ENCODE measurements at regions not wholly inside any gene's neighbourhood (a gene's known extent, or its start where the extent isn't known, plus 50 kb on each side); places are given as distances from the start of the nearest gene placed in this dataset.

DNA sequence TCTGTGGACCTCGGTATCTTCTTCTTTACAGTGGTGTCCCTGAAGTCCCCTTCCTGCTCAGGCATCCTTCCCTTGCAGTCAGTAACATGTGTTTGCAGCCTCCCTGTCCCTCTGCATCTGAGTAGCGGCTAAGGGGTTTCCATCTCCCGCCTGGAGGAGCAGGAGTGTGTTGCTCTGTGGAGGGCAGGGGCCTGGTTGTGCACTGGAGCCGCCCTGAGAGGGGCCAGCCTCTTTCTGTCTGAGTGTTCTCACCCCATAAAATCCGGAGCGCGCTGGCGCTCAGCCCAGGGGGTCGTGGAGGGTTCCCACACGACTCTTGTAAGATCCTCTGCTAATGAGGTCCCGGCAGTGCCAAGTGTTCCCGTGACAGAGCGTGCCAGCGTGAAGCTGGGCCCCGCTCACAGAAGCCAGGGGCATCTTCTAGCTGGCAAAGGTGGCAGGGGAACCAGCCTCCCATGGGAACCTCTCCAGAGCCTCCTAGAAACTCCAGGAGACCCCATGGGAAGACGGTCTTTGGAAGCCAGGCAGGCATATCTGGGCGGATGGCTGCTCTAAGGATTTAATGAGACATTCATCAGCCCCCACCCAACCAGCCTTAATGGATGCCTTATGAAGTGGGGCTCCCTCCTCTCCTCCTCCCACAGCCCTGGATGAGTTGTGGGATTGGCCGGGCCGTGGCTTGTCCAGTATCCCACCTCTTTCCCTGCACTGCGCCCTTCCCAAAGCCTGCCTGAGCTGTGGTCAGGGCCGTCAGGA lies 91.4 kb upstream of the GSE1 start:
- DNase-seq (ENCODE audit: low read depth, low spot score) (no peak), FAIRE-seq (no peak)
- H3K27me3 ChIP-seq (ENCODE audit: control insufficient read depth, extremely low read depth, insufficient read depth, low read length): peaks cover 4% of the 10 kb centered on the region
- no peaks in the 10 kb centered on the region for H3K9me3 ChIP-seq (ENCODE audit: control insufficient read depth, low read depth, low read length)
- TF ChIP-seq CTCF (optimal IDR thresholded peaks at IDR 0.05 in 1 of 3, IDR thresholded peaks at IDR 0.05 in 1 of 3, conservative IDR thresholded peaks at IDR 0.05 in 1 of 3; ENCODE audit: extremely low read depth in 1 of 3, insufficient read depth in 2 of 3, low read length in 3 of 3) (no peak), EZH2 (IDR thresholded peaks at IDR 0.05; ENCODE audit: low read length) (no peak)
- H3K36me3 ChIP-seq (ENCODE audit: control insufficient read depth in 2 of 2, extremely low read depth in 1 of 2, insufficient read depth in 2 of 2, low read length in 2 of 2): no peaks in the 10 kb centered on the region
- H3K4me1 ChIP-seq (ENCODE audit: control insufficient read depth, extremely low read depth, insufficient read depth, low read length): peaks cover 34% of the 10 kb centered on the region
- no peak overlapping the region for H2AFZ ChIP-seq (ENCODE audit: control insufficient read depth, low read length)
- H3K9me1 ChIP-seq (ENCODE audit: control insufficient read depth, extremely low read depth, insufficient read depth, low read length): no peaks in the 10 kb centered on the region
- H3K27ac ChIP-seq (ENCODE audit: control insufficient read depth, insufficient read depth, low read length): no peak overlapping the region
- dilution Hi-C loops (cut with MboI; ENCODE audit: extremely low pct_ligation_motif_present, low sequenced_read_pairs): no loop called here
- H3K4me3 ChIP-seq (ENCODE audit: control insufficient read depth in 2 of 3, extremely low read depth in 1 of 3, insufficient read depth in 2 of 3, low read depth in 1 of 3, low read length in 3 of 3): no peak overlapping the region
- no peak overlapping the region for H3K9ac ChIP-seq (ENCODE audit: control insufficient read depth, extremely low read depth, insufficient read depth, low read length)
- no peak overlapping the region for H3K4me2 ChIP-seq (ENCODE audit: control insufficient read depth, extremely low read depth, insufficient read depth, low read depth, low read length)
- H3K79me2 ChIP-seq (ENCODE audit: control insufficient read depth, insufficient read depth, low read length): no peaks in the 10 kb centered on the region
- no peaks in the 10 kb centered on the region for H4K20me1 ChIP-seq (ENCODE audit: control insufficient read depth, extremely low read depth, insufficient read depth, low read length)

GRCh38 chr16:85522308-85522841 lies 90.7 kb upstream of the GSE1 start:
- Histone ChIP-seq H2AFZ (ENCODE audit: control insufficient read depth, low read length) (no peak overlapping the region), H3K4me3 (ENCODE audit: control insufficient read depth in 2 of 3, extremely low read depth in 1 of 3, insufficient read depth in 2 of 3, low read depth in 1 of 3, low read length in 3 of 3) (no peak overlapping the region), H3K36me3 (ENCODE audit: control insufficient read depth in 2 of 2, extremely low read depth in 1 of 2, insufficient read depth in 2 of 2, low read length in 2 of 2) (no peaks in the 10 kb centered on the region), H3K9me1 (ENCODE audit: control insufficient read depth, extremely low read depth, insufficient read depth, low read length) (no peaks in the 10 kb centered on the region), H3K4me1 (ENCODE audit: control insufficient read depth, extremely low read depth, insufficient read depth, low read length) (peaks cover 34% of the 10 kb centered on the region), H3K4me2 (ENCODE audit: control insufficient read depth, extremely low read depth, insufficient read depth, low read depth, low read length) (no peak overlapping the region), H3K79me2 (ENCODE audit: control insufficient read depth, insufficient read depth, low read length) (no peaks in the 10 kb centered on the region), H3K27me3 (ENCODE audit: control insufficient read depth, extremely low read depth, insufficient read depth, low read length) (peaks cover 4% of the 10 kb centered on the region), H3K9me3 (ENCODE audit: control insufficient read depth, low read depth, low read length) (no peaks in the 10 kb centered on the region), H3K27ac (ENCODE audit: control insufficient read depth, insufficient read depth, low read length) (no peak overlapping the region), H3K9ac (ENCODE audit: control insufficient read depth, extremely low read depth, insufficient read depth, low read length) (no peak overlapping the region), H4K20me1 (ENCODE audit: control insufficient read depth, extremely low read depth, insufficient read depth, low read length) (no peaks in the 10 kb centered on the region)
- DNase-seq (ENCODE audit: low read depth, low spot score) (no peak), FAIRE-seq (no peak)
- TF ChIP-seq CTCF (optimal IDR thresholded peaks at IDR 0.05 in 1 of 3, IDR thresholded peaks at IDR 0.05 in 1 of 3, conservative IDR thresholded peaks at IDR 0.05 in 1 of 3; ENCODE audit: extremely low read depth in 1 of 3, insufficient read depth in 2 of 3, low read length in 3 of 3) (no peak), EZH2 (IDR thresholded peaks at IDR 0.05; ENCODE audit: low read length) (no peak)
- dilution Hi-C loops (cut with MboI; ENCODE audit: extremely low pct_ligation_motif_present, low sequenced_read_pairs): no loop called here
